ENCODE measurements at regions not wholly inside any gene's neighbourhood (a gene's known extent, or its start where the extent isn't known, plus 50 kb on each side); places are given as distances from the start of the nearest gene placed in this dataset.

- no peak for TF ChIP-seq EZH2phosphoT487 (IDR thresholded peaks at IDR 0.05; ENCODE audit: borderline replicate concordance)
- H3K9me2 ChIP-seq (replicated peaks; ENCODE audit: low read depth, low read length): no peaks in the 10 kb centered on the region
- H3K4me3 ChIP-seq (ENCODE audit: low read length, poor library complexity, severe bottlenecking): no peak overlapping the region
- no peak overlapping the region for H2AFZ ChIP-seq (ENCODE audit: low read length)
- no peaks in the 10 kb centered on the region for H3K36me3 ChIP-seq (ENCODE audit: insufficient read depth, low read length)
- H3K9me3 ChIP-seq (ENCODE audit: insufficient read depth, low read depth, low read length): no peaks in the 10 kb centered on the region
- no peaks in the 10 kb centered on the region for H3K27me3 ChIP-seq (ENCODE audit: insufficient read depth, low read length, poor library complexity, severe bottlenecking)
- H3K9ac ChIP-seq (ENCODE audit: low read depth, low read length, poor library complexity, severe bottlenecking): no peak overlapping the region
- H3K4me1 ChIP-seq (ENCODE audit: insufficient read depth, low read length, poor library complexity, severe bottlenecking): no peaks in the 10 kb centered on the region
- H3F3A ChIP-seq (ENCODE audit: low read depth): no peaks in the 10 kb centered on the region
- no peak overlapping the region for H3K4me2 ChIP-seq (ENCODE audit: low read depth, low read length, poor library complexity, severe bottlenecking)
- no peaks in the 10 kb centered on the region for H3K79me2 ChIP-seq (ENCODE audit: insufficient read depth, low read length)
- no peaks in the 10 kb centered on the region for H4K20me1 ChIP-seq (ENCODE audit: insufficient read depth, low read length, poor library complexity, severe bottlenecking)
Measured at GRCh38 chrX:131399678-131400428, 110.7 kb upstream of the IGSF1 start.

- Histone ChIP-seq H3K9me2 (replicated peaks; ENCODE audit: low read depth, low read length) (no peaks in the 10 kb centered on the region), H3K4me3 (ENCODE audit: low read length, poor library complexity, severe bottlenecking) (no peak overlapping the region), H3K4me1 (ENCODE audit: insufficient read depth, low read length, poor library complexity, severe bottlenecking) (no peaks in the 10 kb centered on the region), H4K20me1 (ENCODE audit: insufficient read depth, low read length, poor library complexity, severe bottlenecking) (no peaks in the 10 kb centered on the region), H3K36me3 (ENCODE audit: insufficient read depth, low read length) (no peaks in the 10 kb centered on the region), H2AFZ (ENCODE audit: low read length) (no peak overlapping the region), H3F3A (ENCODE audit: low read depth) (no peaks in the 10 kb centered on the region), H3K9ac (ENCODE audit: low read depth, low read length, poor library complexity, severe bottlenecking) (no peak overlapping the region), H3K4me2 (ENCODE audit: low read depth, low read length, poor library complexity, severe bottlenecking) (no peak overlapping the region), H3K9me3 (ENCODE audit: insufficient read depth, low read depth, low read length) (no peaks in the 10 kb centered on the region), H3K27me3 (ENCODE audit: insufficient read depth, low read length, poor library complexity, severe bottlenecking) (no peaks in the 10 kb centered on the region), H3K79me2 (ENCODE audit: insufficient read depth, low read length) (no peaks in the 10 kb centered on the region)
- TF ChIP-seq EZH2phosphoT487 (IDR thresholded peaks at IDR 0.05; ENCODE audit: borderline replicate concordance) (no peak), CTCF (conservative IDR thresholded peaks at IDR 0.05; ENCODE audit: low read length) (no peak)
Measured at GRCh38 chrX:131402124-131402811, 113.2 kb upstream of the IGSF1 start.

- no peak overlapping the region for H3K9ac ChIP-seq (ENCODE audit: low read depth, low read length, poor library complexity, severe bottlenecking)
- no peak overlapping the region for H3K4me3 ChIP-seq (ENCODE audit: low read length, poor library complexity, severe bottlenecking)
- H3K9me2 ChIP-seq (replicated peaks; ENCODE audit: low read depth, low read length): no peaks in the 10 kb centered on the region
- H3K4me2 ChIP-seq (ENCODE audit: low read depth, low read length, poor library complexity, severe bottlenecking): no peak overlapping the region
- TF ChIP-seq EZH2phosphoT487 (IDR thresholded peaks at IDR 0.05; ENCODE audit: borderline replicate concordance): no peak
- TF ChIP-seq CTCF (conservative IDR thresholded peaks at IDR 0.05; ENCODE audit: low read length): no peak
- H3K36me3 ChIP-seq (ENCODE audit: insufficient read depth, low read length): no peaks in the 10 kb centered on the region
- no peaks in the 10 kb centered on the region for H3K9me3 ChIP-seq (ENCODE audit: insufficient read depth, low read depth, low read length)
- H3K27me3 ChIP-seq (ENCODE audit: insufficient read depth, low read length, poor library complexity, severe bottlenecking): no peaks in the 10 kb centered on the region
- no peaks in the 10 kb centered on the region for H3K79me2 ChIP-seq (ENCODE audit: insufficient read depth, low read length)
- no peaks in the 10 kb centered on the region for H4K20me1 ChIP-seq (ENCODE audit: insufficient read depth, low read length, poor library complexity, severe bottlenecking)
- no peak overlapping the region for H2AFZ ChIP-seq (ENCODE audit: low read length)
- H3F3A ChIP-seq (ENCODE audit: low read depth): no peaks in the 10 kb centered on the region
- H3K4me1 ChIP-seq (ENCODE audit: insufficient read depth, low read length, poor library complexity, severe bottlenecking): no peaks in the 10 kb centered on the region
Measured at GRCh38 chrX:131405497-131405896, 116.4 kb upstream of the IGSF1 start.
